GM12878 (cell line): ENCODE measurements at regions not wholly inside any gene's neighbourhood (a gene's known extent, or its start where the extent isn't known, plus 50 kb on each side); places are given as distances from the start of the nearest gene placed in this dataset.

Source experiments
- ATAC-seq: fragments of 200-7000 bp; cut with Tn5 transposase; 3 replicates; pipeline ENCODE4 v1.9.1; 2020; ENCODE audit warnings: mild to moderate bottlenecking, moderate library complexity
- BruUV-seq: library from RNA; stranded (reverse); fragments of 400-500 nt; replicated peaks from 2 replicates; lab custom pipeline; 2021; lab: Mats Ljungman, UMichigan
- CTCF ChIA-PET: fragments of 300-600 bp; sonication (Branson Sonifier 250); formaldehyde crosslinking; extraction: SDS; loops from one replicate; lab custom pipeline; 2021; ENCODE audit warnings: inconsistent platforms; lab: Yijun Ruan, JAX
- POLR2A ChIA-PET: fragments of 350-600 bp; formaldehyde crosslinking; extraction: SDS; loops from one replicate; lab custom pipeline; 2021; ENCODE audit warnings: inconsistent platforms; lab: Charles Lee
- RAD21 ChIA-PET: fragments of 300-600 bp; sonication (Branson Sonifier 250); formaldehyde crosslinking; loops from one replicate; lab custom pipeline; 2023; ENCODE audit warnings: antibody characterized with exemption; ENCODE audit not compliant: unreplicated experiment; lab: Charles Lee
- SMC1A ChIA-PET: fragments of 300-600 bp; sonication (Branson Sonifier 250); formaldehyde crosslinking; loops from one replicate; lab custom pipeline; 2023; ENCODE audit not compliant: unreplicated experiment, uncharacterized antibody; lab: Charles Lee
- DNase-seq: peaks from one replicate; pipeline ENCODE4 v3.0.0-alpha.2; 2011; ENCODE audit warnings: low read depth, low spot score
- FAIRE-seq: peaks from 3 replicates; lab custom pipeline; 2011; peaks lifted over from hg19 to GRCh38; lab: Jason Lieb, UNC
- H2AFZ ChIP-seq: 2 replicates; pipeline ENCODE4 v1.6.0; 2011; ENCODE audit warnings: low read depth, low read length, control low read depth; ENCODE audit not compliant: control insufficient read depth
- H3K27ac ChIP-seq: 2 replicates; pipeline ENCODE4 v1.5.1; 2011; ENCODE audit warnings: control low read depth; ENCODE audit not compliant: control insufficient read depth, insufficient read depth
- H3K27me3 ChIP-seq, 2 experiments: replicated peaks in 1 of 2; 2 replicates each; pipeline versions ENCODE4 v1.6.0 to v1.6.1; 2011; ENCODE audit warnings: low read length in 1 of 2; ENCODE audit not compliant: control insufficient read depth in 2 of 2, insufficient read depth in 2 of 2
- H3K36me3 ChIP-seq, 2 experiments: 2 replicates each; pipeline ENCODE4 v1.5.1; 2011; ENCODE audit warnings: low read length in 1 of 2; ENCODE audit not compliant: control insufficient read depth in 2 of 2, insufficient read depth in 2 of 2
- H3K4me1 ChIP-seq: 2 replicates; pipeline ENCODE4 v1.6.1; 2011; ENCODE audit warnings: mild to moderate bottlenecking, low read length, moderate library complexity, mixed read lengths; ENCODE audit not compliant: control insufficient read depth, insufficient read depth
- H3K4me2 ChIP-seq: 2 replicates; pipeline ENCODE4 v1.6.0; 2011; ENCODE audit warnings: control low read depth; ENCODE audit not compliant: control insufficient read depth, insufficient read depth
- H3K4me3 ChIP-seq: fragments of 200-600 bp; sonication (generic); 2 replicates; pipeline ENCODE4 v1.5.1; 2016
- H3K79me2 ChIP-seq: 2 replicates; pipeline ENCODE4 v1.6.0; 2011; ENCODE audit warnings: low read length; ENCODE audit not compliant: control insufficient read depth, insufficient read depth
- H3K9ac ChIP-seq: 2 replicates; pipeline ENCODE4 v1.8.0; 2011; ENCODE audit warnings: low read length, control low read depth, mixed read lengths; ENCODE audit not compliant: control insufficient read depth, insufficient read depth
- H3K9me3 ChIP-seq: replicated peaks from 3 replicates; pipeline ENCODE4 v1.5.1; 2011; ENCODE audit warnings: mild to moderate bottlenecking, low read length; ENCODE audit not compliant: control insufficient read depth, insufficient read depth
- H4K20me1 ChIP-seq: 2 replicates; pipeline ENCODE4 v1.6.0; 2011; ENCODE audit not compliant: control insufficient read depth, insufficient read depth
- BMI1 ChIP-seq: fragments of 450-650 bp; IDR thresholded peaks from 2 replicates; pipeline ENCODE4 v1.6.1; 2016; ENCODE audit warnings: mild to moderate bottlenecking, moderate library complexity, borderline replicate concordance
- KDM1A ChIP-seq: fragments of 200-600 bp; sonication (generic); IDR thresholded peaks from 2 replicates; pipeline ENCODE4 v1.6.1; 2016; ENCODE audit warnings: borderline replicate concordance
- NFYA ChIP-seq: IDR thresholded peaks from 2 replicates; pipeline ENCODE4 v1.6.1; 2011; ENCODE audit warnings: low read depth, mild to moderate bottlenecking, low read length, improper control_type of control experiment, borderline replicate concordance
- POLR2A ChIP-seq: IDR thresholded peaks from 2 replicates; pipeline ENCODE4 v1.6.1; 2011; ENCODE audit warnings: low read depth, mild to moderate bottlenecking, low read length
- SRF ChIP-seq, 2 experiments: IDR thresholded peaks; 2 replicates each; pipeline ENCODE4 v1.6.1; 2011; ENCODE audit warnings: low read depth in 2 of 2, low read length in 2 of 2, mild to moderate bottlenecking in 1 of 2, moderate library complexity in 1 of 2
- WGBS: methylation state at CpG from one replicate; pipeline ENCODE4 v1.1.6; 2016; ENCODE audit warnings: low lambda C conversion rate; ENCODE audit not compliant: insufficient replicate concordance, insufficient coverage; ENCODE audit errors: missing lambda C conversion rate; 5-methylcytosine and 5-hydroxymethylcytosine counted together
- in situ Hi-C: fragments of 300-500 bp; cut with MboI; formaldehyde crosslinking; loops from 9 replicates; pipeline ENCODE4 v1.14.3; 2018; ENCODE audit warnings: mixed read lengths
- intact Hi-C: fragments of 100-400 bp; cut with micrococcal nuclease; formaldehyde crosslinking; loops from one replicate; pipeline ENCODE4 v1.14.2; 2022; ENCODE audit not compliant: unreplicated experiment
- TF ChIP-seq, protein P1 (sequence below): fragments of 450-650 bp; IDR thresholded peaks from 2 replicates; pipeline ENCODE4 v1.6.1; 2017; ENCODE audit warnings: mild to moderate bottlenecking

DNA sequence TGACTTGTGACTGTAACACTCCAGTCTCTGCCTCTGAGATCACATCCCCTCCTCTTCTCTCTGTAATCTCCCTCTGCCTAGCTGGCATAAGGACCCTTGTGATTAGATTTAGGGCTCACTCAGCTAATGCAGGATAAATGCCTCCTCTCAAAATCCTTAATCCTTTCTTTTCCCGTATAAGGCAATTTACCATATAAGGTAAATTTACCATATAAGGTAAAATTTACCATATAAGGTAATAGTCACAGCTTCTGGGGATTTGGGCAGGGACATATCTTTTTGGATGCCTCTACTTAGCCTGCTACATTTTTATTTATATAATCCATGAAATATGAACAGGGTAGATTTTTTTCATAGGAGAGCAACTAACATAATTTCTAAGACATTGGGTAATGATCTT, 318.0 kb upstream of the PUM3 start:
- no peak for FAIRE-seq
- ChIA-PET RAD21 (no interaction called here), POLR2A (no interaction called here), SMC1A (no interaction called here), CTCF (no interaction called here)
- Histone ChIP-seq H2AFZ (no peak overlapping the region), H3K36me3 (no peaks in the 10 kb centered on the region), H3K9me3 (no peaks in the 10 kb centered on the region), H4K20me1 (no peaks in the 10 kb centered on the region), H3K9ac (no peak overlapping the region), H3K4me3 (no peak overlapping the region), H3K27ac (no peak overlapping the region), H3K4me1 (no peaks in the 10 kb centered on the region), H3K4me2 (no peak overlapping the region), H3K79me2 (no peaks in the 10 kb centered on the region), H3K27me3 (no peaks in the 10 kb centered on the region)
- 86% methylated on average over 1 of the region's 1 CpG for WGBS
- ATAC-seq: no peak
- DNase-seq: no peak
- no TSS peak for BruUV-seq
- intact Hi-C loops: no loop called here
- TF ChIP-seq BMI1 (peak; percentile 66), KDM1A (no peak), SRF (IDR thresholded peaks at IDR 0.05; ENCODE audit: low read depth in 2 of 2, low read length in 2 of 2) (peak in 1 of 2 experiments; percentile 80; a peak in 3 of 4 replicates)
- TF ChIP-seq, protein P1, sequence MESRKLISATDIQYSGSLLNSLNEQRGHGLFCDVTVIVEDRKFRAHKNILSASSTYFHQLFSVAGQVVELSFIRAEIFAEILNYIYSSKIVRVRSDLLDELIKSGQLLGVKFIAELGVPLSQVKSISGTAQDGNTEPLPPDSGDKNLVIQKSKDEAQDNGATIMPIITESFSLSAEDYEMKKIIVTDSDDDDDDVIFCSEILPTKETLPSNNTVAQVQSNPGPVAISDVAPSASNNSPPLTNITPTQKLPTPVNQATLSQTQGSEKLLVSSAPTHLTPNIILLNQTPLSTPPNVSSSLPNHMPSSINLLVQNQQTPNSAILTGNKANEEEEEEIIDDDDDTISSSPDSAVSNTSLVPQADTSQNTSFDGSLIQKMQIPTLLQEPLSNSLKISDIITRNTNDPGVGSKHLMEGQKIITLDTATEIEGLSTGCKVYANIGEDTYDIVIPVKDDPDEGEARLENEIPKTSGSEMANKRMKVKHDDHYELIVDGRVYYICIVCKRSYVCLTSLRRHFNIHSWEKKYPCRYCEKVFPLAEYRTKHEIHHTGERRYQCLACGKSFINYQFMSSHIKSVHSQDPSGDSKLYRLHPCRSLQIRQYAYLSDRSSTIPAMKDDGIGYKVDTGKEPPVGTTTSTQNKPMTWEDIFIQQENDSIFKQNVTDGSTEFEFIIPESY: peak; percentile 47; the same call in 1 of the 2 replicates
- in situ Hi-C loops: no loop called here

DNA sequence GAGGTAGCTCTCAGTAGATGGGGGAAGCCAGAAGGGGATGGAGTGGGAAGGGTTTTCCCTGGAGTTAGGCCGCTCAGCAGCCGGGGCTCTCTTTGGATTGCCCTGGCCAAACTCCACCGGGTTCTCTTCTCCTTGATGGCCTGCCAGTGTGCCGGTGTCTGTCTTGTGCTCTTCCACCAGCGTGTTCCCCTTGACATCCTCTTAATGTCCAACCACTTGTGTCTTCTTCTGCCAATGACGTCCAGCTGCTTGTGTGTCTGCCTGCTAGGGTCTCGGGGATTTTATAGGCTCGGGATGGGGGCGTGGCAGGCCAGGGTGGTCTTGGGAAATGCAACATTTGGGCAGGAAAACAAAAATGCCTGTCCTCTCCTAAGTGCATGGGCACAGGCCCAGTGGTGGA, 313.1 kb upstream of the PUM3 start:
- H3K4me3 ChIP-seq: no peak overlapping the region
- RAD21 ChIA-PET: no interaction called here
- POLR2A ChIA-PET: no interaction called here
- ATAC-seq (no peak), FAIRE-seq (no peak), DNase-seq (no peak)
- no peak overlapping the region for H3K27ac ChIP-seq
- H3K27me3 ChIP-seq: no peaks in the 10 kb centered on the region
- H3K4me2 ChIP-seq: no peak overlapping the region
- CTCF ChIA-PET: no interaction called here
- no TSS peak for BruUV-seq
- in situ Hi-C loops (no loop called here), intact Hi-C loops (no loop called here)
- no peak for TF ChIP-seq POLR2A
- TF ChIP-seq NFYA: no peak
- H4K20me1 ChIP-seq: no peaks in the 10 kb centered on the region
- WGBS: 28% methylated on average over 9 of the region's 9 CpGs
- no peaks in the 10 kb centered on the region for H3K4me1 ChIP-seq
- SMC1A ChIA-PET: no interaction called here
- H2AFZ ChIP-seq: no peak overlapping the region
- no peaks in the 10 kb centered on the region for H3K79me2 ChIP-seq
- H3K9ac ChIP-seq: no peak overlapping the region
- H3K36me3 ChIP-seq: no peaks in the 10 kb centered on the region
- no peaks in the 10 kb centered on the region for H3K9me3 ChIP-seq
